ENCODE measurements at regions not wholly inside any gene's neighbourhood (a gene's known extent, or its start where the extent isn't known, plus 50 kb on each side); places are given as distances from the start of the nearest gene placed in this dataset.

GRCh38 chr1:181906631-181907030 is 154.9 kb downstream of the ZNF648 start:
- H3K4me1 Mint-ChIP-seq (ENCODE audit: low read depth) = no peaks in the 10 kb centered on the region
- H3K27me3 Mint-ChIP-seq = peaks cover 27% of the 10 kb centered on the region
- no peak for DNase-seq
- intact Hi-C loops (cut with DNase I, micrococcal nuclease) = no loop called here
- POLR2A ChIA-PET = no interaction called here
- H3K36me3 Mint-ChIP-seq (ENCODE audit: low read depth) = no peaks in the 10 kb centered on the region
- CTCF ChIA-PET = no interaction called here
- Histone ChIP-seq H3K27ac (ENCODE audit: low read depth in 1 of 2, low read length in 2 of 2) (no peak overlapping the region), H3K9me3 (ENCODE audit: control insufficient read depth in 1 of 2, insufficient read depth in 1 of 2, low read length in 2 of 2) (no peaks in the 10 kb centered on the region), H3K4me1 (ENCODE audit: insufficient read depth, low read length) (no peaks in the 10 kb centered on the region), H3K4me3 (ENCODE audit: low read length) (no peak overlapping the region), H3K27me3 (ENCODE audit: control insufficient read depth in 1 of 2, insufficient read depth in 2 of 2, low read length in 2 of 2) (peaks cover 0 to 8% of the 10 kb centered on the region in 2 experiments), H3K36me3 (ENCODE audit: insufficient read depth, low read length) (no peaks in the 10 kb centered on the region)
- H3K9me3 Mint-ChIP-seq = no peaks in the 10 kb centered on the region
- TF ChIP-seq, protein P1, sequence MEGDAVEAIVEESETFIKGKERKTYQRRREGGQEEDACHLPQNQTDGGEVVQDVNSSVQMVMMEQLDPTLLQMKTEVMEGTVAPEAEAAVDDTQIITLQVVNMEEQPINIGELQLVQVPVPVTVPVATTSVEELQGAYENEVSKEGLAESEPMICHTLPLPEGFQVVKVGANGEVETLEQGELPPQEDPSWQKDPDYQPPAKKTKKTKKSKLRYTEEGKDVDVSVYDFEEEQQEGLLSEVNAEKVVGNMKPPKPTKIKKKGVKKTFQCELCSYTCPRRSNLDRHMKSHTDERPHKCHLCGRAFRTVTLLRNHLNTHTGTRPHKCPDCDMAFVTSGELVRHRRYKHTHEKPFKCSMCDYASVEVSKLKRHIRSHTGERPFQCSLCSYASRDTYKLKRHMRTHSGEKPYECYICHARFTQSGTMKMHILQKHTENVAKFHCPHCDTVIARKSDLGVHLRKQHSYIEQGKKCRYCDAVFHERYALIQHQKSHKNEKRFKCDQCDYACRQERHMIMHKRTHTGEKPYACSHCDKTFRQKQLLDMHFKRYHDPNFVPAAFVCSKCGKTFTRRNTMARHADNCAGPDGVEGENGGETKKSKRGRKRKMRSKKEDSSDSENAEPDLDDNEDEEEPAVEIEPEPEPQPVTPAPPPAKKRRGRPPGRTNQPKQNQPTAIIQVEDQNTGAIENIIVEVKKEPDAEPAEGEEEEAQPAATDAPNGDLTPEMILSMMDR (IDR thresholded peaks at IDR 0.05) = no peak
- H3K4me3 Mint-ChIP-seq = no peak overlapping the region
- ATAC-seq (ENCODE audit: poor library complexity) = no peak
- no peak overlapping the region for H3K27ac Mint-ChIP-seq

GRCh38 chr1:181905944-181906597 is 155.4 kb downstream of the ZNF648 start:
- DNase-seq (no peak), ATAC-seq (ENCODE audit: poor library complexity) (no peak)
- Histone ChIP-seq H3K4me1 (ENCODE audit: insufficient read depth, low read length) (no peaks in the 10 kb centered on the region), H3K27ac (ENCODE audit: low read depth in 1 of 2, low read length in 2 of 2) (no peak overlapping the region), H3K27me3 (ENCODE audit: control insufficient read depth in 1 of 2, insufficient read depth in 2 of 2, low read length in 2 of 2) (peaks cover 0 to 8% of the 10 kb centered on the region in 2 experiments), H3K9me3 (ENCODE audit: control insufficient read depth in 1 of 2, insufficient read depth in 1 of 2, low read length in 2 of 2) (no peaks in the 10 kb centered on the region), H3K4me3 (ENCODE audit: low read length) (no peak overlapping the region), H3K36me3 (ENCODE audit: insufficient read depth, low read length) (no peaks in the 10 kb centered on the region)
- ChIA-PET CTCF (no interaction called here), POLR2A (no interaction called here)
- no peaks in the 10 kb centered on the region for H3K36me3 Mint-ChIP-seq (ENCODE audit: low read depth)
- H3K27me3 Mint-ChIP-seq = peaks cover 27% of the 10 kb centered on the region
- no peaks in the 10 kb centered on the region for H3K9me3 Mint-ChIP-seq
- H3K27ac Mint-ChIP-seq = no peak overlapping the region
- intact Hi-C loops (cut with DNase I, micrococcal nuclease) = no loop called here
- H3K4me3 Mint-ChIP-seq = no peak overlapping the region
- H3K4me1 Mint-ChIP-seq (ENCODE audit: low read depth) = no peaks in the 10 kb centered on the region
- TF ChIP-seq, protein P1 (IDR thresholded peaks at IDR 0.05) = no peak

- POLR2A ChIA-PET = no interaction called here
- Histone ChIP-seq H3K27ac (ENCODE audit: low read depth in 1 of 2, low read length in 2 of 2) (no peak overlapping the region), H3K36me3 (ENCODE audit: insufficient read depth, low read length) (no peaks in the 10 kb centered on the region), H3K4me3 (ENCODE audit: low read length) (no peak overlapping the region), H3K27me3 (ENCODE audit: control insufficient read depth in 1 of 2, insufficient read depth in 2 of 2, low read length in 2 of 2) (peaks cover 4% of the 10 kb centered on the region in 2 experiments), H3K9me3 (ENCODE audit: control insufficient read depth in 1 of 2, insufficient read depth in 1 of 2, low read length in 2 of 2) (no peaks in the 10 kb centered on the region), H3K4me1 (ENCODE audit: insufficient read depth, low read length) (no peaks in the 10 kb centered on the region)
- TF ChIP-seq, protein P1 (IDR thresholded peaks at IDR 0.05) = no peak
- H3K4me1 Mint-ChIP-seq (ENCODE audit: low read depth) = no peaks in the 10 kb centered on the region
- DNase-seq (no peak), ATAC-seq (ENCODE audit: poor library complexity) (no peak)
- H3K4me3 Mint-ChIP-seq = no peak overlapping the region
- peaks cover 13% of the 10 kb centered on the region for H3K27me3 Mint-ChIP-seq
- H3K27ac Mint-ChIP-seq = no peak overlapping the region
- CTCF ChIA-PET = no interaction called here
- intact Hi-C loops (cut with DNase I, micrococcal nuclease) = no loop called here
- H3K36me3 Mint-ChIP-seq (ENCODE audit: low read depth) = no peaks in the 10 kb centered on the region
- H3K9me3 Mint-ChIP-seq = no peaks in the 10 kb centered on the region
These were observed 162.7 kb downstream of the ZNF648 start for GRCh38 chr1:181898773-181899172.
